HUES48 (cell line): ENCODE measurements at regions not wholly inside any gene's neighbourhood (a gene's known extent, or its start where the extent isn't known, plus 50 kb on each side); places are given as distances from the start of the nearest gene placed in this dataset.

Experiments used
- H3K27ac ChIP-seq: one replicate; pipeline ENCODE4 v1.7.0; 2013; ENCODE audit warnings: low read depth, low read length, inconsistent platforms
- H3K27me3 ChIP-seq: 2 replicates; pipeline ENCODE4 v1.6.1; 2013; ENCODE audit warnings: mild to moderate bottlenecking, low read length; ENCODE audit not compliant: control insufficient read depth, insufficient read depth
- H3K36me3 ChIP-seq: 2 replicates; pipeline ENCODE4 v1.6.1; 2013; ENCODE audit warnings: low read length; ENCODE audit not compliant: control insufficient read depth, insufficient read depth
- H3K4me1 ChIP-seq: 2 replicates; pipeline ENCODE4 v1.6.1; 2013; ENCODE audit warnings: mild to moderate bottlenecking, low read length; ENCODE audit not compliant: control insufficient read depth, insufficient read depth
- H3K4me3 ChIP-seq: 2 replicates; pipeline ENCODE4 v1.5.1; 2013; ENCODE audit warnings: mild to moderate bottlenecking, low read depth, low read length
- H3K9ac ChIP-seq: 2 replicates; pipeline ENCODE4 v1.6.1; 2013; ENCODE audit warnings: mild to moderate bottlenecking, low read depth, low read length, moderate library complexity
- H3K9me3 ChIP-seq: 2 replicates; pipeline ENCODE4 v1.6.1; 2013; ENCODE audit warnings: low read length; ENCODE audit not compliant: control insufficient read depth, insufficient read depth

GRCh38 chr1:175845338-175845737 lies 101.9 kb upstream of the TNR start:
- no peaks in the 10 kb centered on the region for H3K36me3 ChIP-seq
- no peaks in the 10 kb centered on the region for H3K9me3 ChIP-seq
- no peaks in the 10 kb centered on the region for H3K27me3 ChIP-seq
- H3K9ac ChIP-seq, result no peak overlapping the region
- H3K4me1 ChIP-seq, result peaks cover 4% of the 10 kb centered on the region; the same call in 1 of the 2 replicates
- H3K27ac ChIP-seq, result no peak overlapping the region
- H3K4me3 ChIP-seq, result no peak overlapping the region

- Histone ChIP-seq H3K27ac (no peak overlapping the region), H3K36me3 (no peaks in the 10 kb centered on the region), H3K27me3 (no peaks in the 10 kb centered on the region), H3K4me1 (peaks cover 6% of the 10 kb centered on the region; the same call in 1 of the 2 replicates), H3K9ac (no peak overlapping the region), H3K9me3 (no peaks in the 10 kb centered on the region), H3K4me3 (no peak overlapping the region)
Observed at GRCh38 chr1:175844877-175845276, 101.5 kb upstream of the TNR start.

GRCh38 chr1:175842550-175842949 lies 99.2 kb upstream of the TNR start:
- no peaks in the 10 kb centered on the region for H3K36me3 ChIP-seq
- H3K4me3 ChIP-seq, result no peak overlapping the region
- no peak overlapping the region for H3K9ac ChIP-seq
- peaks cover 6% of the 10 kb centered on the region; the same call in 1 of the 2 replicates for H3K4me1 ChIP-seq
- H3K9me3 ChIP-seq, result no peaks in the 10 kb centered on the region
- H3K27ac ChIP-seq, result no peak overlapping the region
- H3K27me3 ChIP-seq, result no peaks in the 10 kb centered on the region

- Histone ChIP-seq H3K27me3 (no peaks in the 10 kb centered on the region), H3K4me1 (peaks cover 6% of the 10 kb centered on the region; the same call in 1 of the 2 replicates), H3K27ac (no peak overlapping the region), H3K9me3 (no peaks in the 10 kb centered on the region), H3K9ac (no peak overlapping the region), H3K4me3 (no peak overlapping the region), H3K36me3 (no peaks in the 10 kb centered on the region)
Observed at GRCh38 chr1:175841738-175842187, 98.4 kb upstream of the TNR start.

GRCh38 chr1:175840787-175841186 lies 97.4 kb upstream of the TNR start:
- Histone ChIP-seq H3K36me3 (no peaks in the 10 kb centered on the region), H3K27ac (no peak overlapping the region), H3K9me3 (no peaks in the 10 kb centered on the region), H3K9ac (no peak overlapping the region), H3K4me1 (peaks cover 2% of the 10 kb centered on the region; the same call in 1 of the 2 replicates), H3K4me3 (no peak overlapping the region), H3K27me3 (no peaks in the 10 kb centered on the region)

- H3K9me3 ChIP-seq, result no peaks in the 10 kb centered on the region
- no peak overlapping the region for H3K4me3 ChIP-seq
- H3K36me3 ChIP-seq, result no peaks in the 10 kb centered on the region
- no peak overlapping the region for H3K9ac ChIP-seq
- H3K27me3 ChIP-seq, result no peaks in the 10 kb centered on the region
- H3K27ac ChIP-seq, result no peak overlapping the region
- peaks cover 3% of the 10 kb centered on the region; the same call in 1 of the 2 replicates for H3K4me1 ChIP-seq
Observed at GRCh38 chr1:175839779-175840669, 96.6 kb upstream of the TNR start.

GRCh38 chr1:175834597-175834996 lies 91.2 kb upstream of the TNR start:
- no peak overlapping the region for H3K9ac ChIP-seq
- H3K36me3 ChIP-seq, result no peaks in the 10 kb centered on the region
- H3K27ac ChIP-seq, result peak overlapping the region; percentile 82
- H3K4me3 ChIP-seq, result no peak overlapping the region
- no peaks in the 10 kb centered on the region for H3K9me3 ChIP-seq
- no peaks in the 10 kb centered on the region for H3K27me3 ChIP-seq
- peaks cover 23% of the 10 kb centered on the region for H3K4me1 ChIP-seq

GRCh38 chr1:175833951-175834350 lies 90.6 kb upstream of the TNR start:
- peak overlapping the region; percentile 70 for H3K27ac ChIP-seq

GRCh38 chr1:175833502-175833901 lies 90.1 kb upstream of the TNR start:
- Histone ChIP-seq H3K27ac (peak overlapping the region; percentile 70), H3K9me3 (no peaks in the 10 kb centered on the region), H3K4me3 (no peak overlapping the region), H3K4me1 (peaks cover 23% of the 10 kb centered on the region), H3K9ac (no peak overlapping the region), H3K27me3 (no peaks in the 10 kb centered on the region), H3K36me3 (no peaks in the 10 kb centered on the region)

More at GRCh38 chr1:175833951-175834350, 90.6 kb upstream of the TNR start:
- no peak overlapping the region for H3K4me3 ChIP-seq
- H3K4me1 ChIP-seq, result peaks cover 23% of the 10 kb centered on the region
- H3K36me3 ChIP-seq, result no peaks in the 10 kb centered on the region
- H3K27me3 ChIP-seq, result no peaks in the 10 kb centered on the region
- no peaks in the 10 kb centered on the region for H3K9me3 ChIP-seq
- no peak overlapping the region for H3K9ac ChIP-seq

GRCh38 chr1:175830500-175830899 lies 87.1 kb upstream of the TNR start:
- H3K9ac ChIP-seq, result no peak overlapping the region
- H3K27me3 ChIP-seq, result no peaks in the 10 kb centered on the region
- no peaks in the 10 kb centered on the region for H3K9me3 ChIP-seq
- H3K36me3 ChIP-seq, result no peaks in the 10 kb centered on the region
- H3K4me1 ChIP-seq, result peaks cover 23% of the 10 kb centered on the region
- no peak overlapping the region for H3K27ac ChIP-seq
- H3K4me3 ChIP-seq, result no peak overlapping the region

GRCh38 chr1:175829845-175830244 lies 86.5 kb upstream of the TNR start:
- H3K9me3 ChIP-seq, result no peaks in the 10 kb centered on the region
- no peak overlapping the region for H3K27ac ChIP-seq
- H3K27me3 ChIP-seq, result no peaks in the 10 kb centered on the region
- H3K36me3 ChIP-seq, result no peaks in the 10 kb centered on the region
- H3K4me3 ChIP-seq, result no peak overlapping the region
- peaks cover 20% of the 10 kb centered on the region for H3K4me1 ChIP-seq
- no peak overlapping the region for H3K9ac ChIP-seq
